Right atrium auricular region (tissue), 2 donors: ENCODE measurements at regions not wholly inside any gene's neighbourhood (a gene's known extent, or its start where the extent isn't known, plus 50 kb on each side); places are given as distances from the start of the nearest gene placed in this dataset.

Experiments used
- DNase-seq: peaks from one replicate; pipeline ENCODE4 v3.0.0-alpha.2; 2019; ENCODE audit warnings: low spot score
- H3K27ac ChIP-seq, 2 donors: fragments of 200-600 bp; sonication (generic); 1 replicate in 1 of 2; 2 replicates in 1 of 2; pipeline ENCODE4 v1.5.1; 2016 to 2019
- H3K27me3 ChIP-seq, 2 donors: fragments of 200-600 bp; sonication (generic); one replicate each; pipeline versions ENCODE4 v1.5.1 to v1.6.0; 2017 to 2019
- H3K36me3 ChIP-seq: fragments of 200-600 bp; sonication (generic); one replicate; pipeline ENCODE4 v1.5.1; 2016
- H3K4me1 ChIP-seq, 2 donors: fragments of 200-600 bp; sonication (generic); one replicate each; pipeline versions ENCODE4 v1.5.1 to v1.6.0; 2017 to 2019
- H3K4me3 ChIP-seq, 2 donors: fragments of 200-600 bp; sonication (generic); 1 replicate in 1 of 2; 2 replicates in 1 of 2; pipeline ENCODE4 v1.5.1; 2017 to 2019; ENCODE audit warnings: mild to moderate bottlenecking in 1 of 2, moderate library complexity in 1 of 2
- H3K9me3 ChIP-seq, 2 donors: fragments of 200-600 bp; sonication (generic); one replicate each; pipeline ENCODE4 v1.5.1; 2019
- TF ChIP-seq, protein P1 (sequence below), 2 donors: fragments of 200-600 bp; sonication (generic); IDR thresholded peaks; one replicate each; pipeline ENCODE4 v1.5.1; 2019; ENCODE audit warnings: antibody characterized with exemption in 2 of 2

DNA sequence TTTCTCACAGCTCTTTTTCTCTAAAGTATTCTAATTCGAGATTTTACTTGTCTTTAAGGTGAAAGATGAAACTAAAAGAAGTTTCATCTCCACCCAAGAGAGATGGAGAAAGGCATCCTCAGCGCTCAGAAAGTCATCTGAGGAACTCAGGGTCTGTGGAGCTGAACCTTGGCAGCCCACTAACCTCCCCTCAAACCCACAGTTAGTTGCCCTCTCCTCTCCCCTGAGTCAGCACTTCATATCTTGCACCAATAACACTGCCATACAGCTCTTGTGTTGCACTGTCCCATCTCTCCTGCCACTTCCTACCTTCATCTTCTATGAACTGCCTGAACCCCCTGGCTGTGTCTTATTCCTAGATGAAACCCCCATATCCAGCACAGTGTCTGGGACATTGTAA, 184.8 kb downstream of the RAB28 start:
- TF ChIP-seq, protein P1, sequence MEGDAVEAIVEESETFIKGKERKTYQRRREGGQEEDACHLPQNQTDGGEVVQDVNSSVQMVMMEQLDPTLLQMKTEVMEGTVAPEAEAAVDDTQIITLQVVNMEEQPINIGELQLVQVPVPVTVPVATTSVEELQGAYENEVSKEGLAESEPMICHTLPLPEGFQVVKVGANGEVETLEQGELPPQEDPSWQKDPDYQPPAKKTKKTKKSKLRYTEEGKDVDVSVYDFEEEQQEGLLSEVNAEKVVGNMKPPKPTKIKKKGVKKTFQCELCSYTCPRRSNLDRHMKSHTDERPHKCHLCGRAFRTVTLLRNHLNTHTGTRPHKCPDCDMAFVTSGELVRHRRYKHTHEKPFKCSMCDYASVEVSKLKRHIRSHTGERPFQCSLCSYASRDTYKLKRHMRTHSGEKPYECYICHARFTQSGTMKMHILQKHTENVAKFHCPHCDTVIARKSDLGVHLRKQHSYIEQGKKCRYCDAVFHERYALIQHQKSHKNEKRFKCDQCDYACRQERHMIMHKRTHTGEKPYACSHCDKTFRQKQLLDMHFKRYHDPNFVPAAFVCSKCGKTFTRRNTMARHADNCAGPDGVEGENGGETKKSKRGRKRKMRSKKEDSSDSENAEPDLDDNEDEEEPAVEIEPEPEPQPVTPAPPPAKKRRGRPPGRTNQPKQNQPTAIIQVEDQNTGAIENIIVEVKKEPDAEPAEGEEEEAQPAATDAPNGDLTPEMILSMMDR (IDR thresholded peaks at IDR 0.05) = no peak
- no peak overlapping the region for H3K27ac ChIP-seq
- no peaks in the 10 kb centered on the region for H3K4me1 ChIP-seq
- no peak overlapping the region for H3K4me3 ChIP-seq
- H3K9me3 ChIP-seq = peaks cover 0 to 20% of the 10 kb centered on the region in 2 donors
- no peaks in the 10 kb centered on the region for H3K36me3 ChIP-seq
- DNase-seq = no peak
- no peaks in the 10 kb centered on the region for H3K27me3 ChIP-seq

DNA sequence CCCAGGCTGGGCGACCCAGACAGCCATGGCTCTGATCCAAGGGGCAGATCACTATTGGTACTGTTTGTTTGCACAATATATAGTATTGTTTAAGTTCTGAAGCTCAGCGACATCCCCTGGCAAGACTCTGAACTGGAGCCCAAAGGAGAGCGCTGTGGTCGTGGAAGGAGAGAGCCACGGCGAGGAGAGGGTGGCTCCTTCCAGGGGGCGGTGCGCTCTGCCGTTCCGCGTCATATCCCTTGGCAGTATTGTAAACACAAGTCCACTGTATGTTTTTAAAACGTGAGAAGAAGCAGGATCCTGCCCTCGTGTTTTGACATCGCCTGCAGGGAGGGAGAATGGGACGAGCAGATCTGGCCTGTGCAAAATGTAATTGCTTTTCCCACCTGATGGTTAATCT, 185.5 kb downstream of the RAB28 start:
- Histone ChIP-seq H3K36me3 (no peaks in the 10 kb centered on the region), H3K9me3 (peaks cover 0 to 20% of the 10 kb centered on the region in 2 donors), H3K4me1 (no peaks in the 10 kb centered on the region), H3K27ac (no peak overlapping the region), H3K4me3 (no peak overlapping the region), H3K27me3 (no peaks in the 10 kb centered on the region)
- TF ChIP-seq, protein P1 (IDR thresholded peaks at IDR 0.05) = no peak
- no peak for DNase-seq

DNA sequence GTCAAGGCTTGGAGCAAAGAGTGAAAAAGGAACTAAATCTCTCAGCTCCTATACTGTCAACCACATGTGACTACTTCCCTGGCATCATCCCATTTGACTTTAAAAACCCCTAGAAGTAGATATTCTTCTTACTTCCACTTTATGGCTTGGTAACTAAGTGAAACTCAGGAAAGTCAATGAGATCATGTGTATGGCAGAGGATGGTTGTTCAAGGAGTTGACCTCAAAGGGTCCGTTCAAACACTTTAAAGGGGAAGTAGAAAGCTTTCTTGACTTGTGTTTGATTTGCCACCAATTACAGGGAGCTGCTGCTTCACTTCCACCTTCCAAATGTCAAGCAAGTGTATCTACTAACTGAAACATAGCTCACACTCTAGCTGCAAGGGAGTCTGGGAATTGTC, 187.2 kb downstream of the RAB28 start:
- Histone ChIP-seq H3K27me3 (no peaks in the 10 kb centered on the region), H3K27ac (no peak overlapping the region), H3K9me3 (peaks cover 0 to 20% of the 10 kb centered on the region in 2 donors), H3K4me1 (no peaks in the 10 kb centered on the region), H3K36me3 (no peaks in the 10 kb centered on the region), H3K4me3 (no peak overlapping the region)
- TF ChIP-seq, protein P1 (IDR thresholded peaks at IDR 0.05) = no peak
- no peak for DNase-seq

DNA sequence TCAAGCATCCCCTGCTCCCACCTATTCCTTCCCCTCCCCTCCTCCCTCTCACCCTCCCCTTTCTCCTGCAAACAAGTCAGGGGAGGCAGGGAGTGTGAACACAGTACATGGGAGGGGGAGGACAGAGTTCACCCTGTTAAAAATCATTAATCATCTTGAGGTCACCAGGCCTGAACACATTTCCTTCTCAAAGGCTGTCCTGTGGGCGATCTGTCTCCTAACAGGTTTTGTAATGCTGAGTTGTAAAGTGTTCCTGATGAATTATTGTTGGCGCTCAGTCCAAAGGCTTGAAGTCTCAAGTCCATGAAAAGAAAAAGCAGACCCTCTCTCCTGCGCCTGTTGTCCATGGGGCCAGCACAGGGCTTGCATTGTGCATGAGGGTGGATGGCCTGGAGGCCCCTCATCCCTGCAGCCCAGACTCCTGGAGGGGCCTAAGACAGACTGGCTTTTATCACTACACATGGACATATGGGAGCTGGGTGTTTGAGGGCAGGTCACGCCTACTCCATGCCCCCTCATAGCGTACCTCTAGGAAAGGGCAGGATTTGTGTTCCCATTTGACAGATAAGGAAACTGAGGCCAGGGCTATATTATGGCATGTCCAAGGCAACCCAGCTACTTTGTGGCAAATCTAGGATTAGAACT, 189.1 kb downstream of the RAB28 start:
- no peak overlapping the region for H3K4me3 ChIP-seq
- H3K4me1 ChIP-seq = no peaks in the 10 kb centered on the region
- H3K36me3 ChIP-seq = no peaks in the 10 kb centered on the region
- peaks cover 0 to 20% of the 10 kb centered on the region in 2 donors for H3K9me3 ChIP-seq
- TF ChIP-seq, protein P1 (IDR thresholded peaks at IDR 0.05) = no peak
- no peak overlapping the region for H3K27ac ChIP-seq
- DNase-seq = no peak
- no peaks in the 10 kb centered on the region for H3K27me3 ChIP-seq

DNA sequence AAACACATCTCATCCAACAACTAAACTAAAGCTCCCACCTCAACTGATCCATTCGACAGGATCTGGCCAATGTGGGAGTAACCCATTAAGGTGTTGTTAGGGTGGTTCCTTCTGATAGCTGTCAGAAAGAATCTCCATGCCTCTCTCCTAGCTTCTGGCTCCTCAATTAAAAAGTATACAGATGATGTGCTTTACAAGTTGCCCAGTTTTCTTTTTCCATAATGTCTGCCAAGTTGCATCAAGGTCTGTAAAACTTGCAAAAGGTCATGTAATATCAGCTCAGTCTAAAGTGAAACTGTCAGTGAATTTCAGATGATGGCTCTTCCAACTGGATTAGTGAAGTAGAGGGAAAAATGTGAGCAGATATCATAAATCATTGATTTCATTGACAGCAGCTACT, 191.8 kb downstream of the RAB28 start:
- H3K4me3 ChIP-seq = no peak overlapping the region
- no peaks in the 10 kb centered on the region for H3K36me3 ChIP-seq
- no peaks in the 10 kb centered on the region for H3K27me3 ChIP-seq
- TF ChIP-seq, protein P1 (IDR thresholded peaks at IDR 0.05) = no peak
- no peak overlapping the region for H3K27ac ChIP-seq
- H3K9me3 ChIP-seq = peaks cover 0 to 7% of the 10 kb centered on the region in 2 donors
- H3K4me1 ChIP-seq = no peaks in the 10 kb centered on the region
- DNase-seq = no peak

DNA sequence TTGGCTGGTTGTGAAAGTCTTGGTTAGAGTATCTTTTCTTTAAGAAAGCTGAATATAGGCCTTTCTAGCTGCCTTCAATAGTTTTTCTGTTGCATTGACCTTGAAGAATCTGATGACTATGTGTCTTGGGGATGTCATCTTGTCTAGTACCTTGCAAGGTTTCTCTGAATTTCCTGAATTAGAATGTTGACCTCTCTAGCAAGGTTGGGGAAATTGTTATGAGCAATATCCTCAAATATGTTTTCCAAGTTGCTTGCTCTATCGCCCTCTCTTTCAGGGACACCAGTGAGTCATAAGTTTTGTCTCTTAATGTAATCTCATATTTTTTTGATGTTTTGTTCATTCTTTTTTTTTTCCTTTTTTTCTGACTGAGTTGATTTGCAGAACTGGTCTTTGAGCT, 194.7 kb downstream of the RAB28 start:
- TF ChIP-seq, protein P1 (IDR thresholded peaks at IDR 0.05) = no peak
- no peak for DNase-seq
- no peaks in the 10 kb centered on the region for H3K4me1 ChIP-seq
- no peak overlapping the region for H3K4me3 ChIP-seq
- H3K9me3 ChIP-seq = no peaks in the 10 kb centered on the region
- H3K27ac ChIP-seq = no peak overlapping the region
- H3K27me3 ChIP-seq = no peaks in the 10 kb centered on the region
- H3K36me3 ChIP-seq = no peaks in the 10 kb centered on the region
